SK-N-SH (cell line): ENCODE measurements at regions not wholly inside any gene's neighbourhood (a gene's known extent, or its start where the extent isn't known, plus 50 kb on each side); places are given as distances from the start of the nearest gene placed in this dataset.

Experiments
- CTCF ChIP-seq: fragments of 200-600 bp; sonication (generic); IDR thresholded peaks from 2 replicates; pipeline ENCODE4 v1.6.1; 2017; ENCODE audit warnings: antibody characterized with exemption, mild to moderate bottlenecking, moderate library complexity
- JUND ChIP-seq: IDR thresholded peaks from 2 replicates; pipeline ENCODE4 v1.4.0; 2012
- MAX ChIP-seq: IDR thresholded peaks from 2 replicates; pipeline ENCODE4 v1.4.0; 2012; ENCODE audit warnings: low read depth
- RFX5 ChIP-seq: IDR thresholded peaks from 2 replicates; pipeline ENCODE4 v1.6.1; 2012; ENCODE audit warnings: mild to moderate bottlenecking, improper control_type of control experiment, low read length
- RXRA ChIP-seq: IDR thresholded peaks from 2 replicates; pipeline ENCODE4 v1.4.0; 2012; ENCODE audit warnings: low read depth, mild to moderate bottlenecking, borderline replicate concordance

GRCh38 chrX:109841257-109841656, 108.2 kb upstream of the ACSL4 start:
- no peak for TF ChIP-seq RXRA
- TF ChIP-seq CTCF = no peak
- TF ChIP-seq RFX5 = no peak
- TF ChIP-seq JUND = no peak
- no peak for TF ChIP-seq MAX
